Activated T-helper 1 cell treated with anti-CD3 and anti-CD28 coated beads, Interleukin-12 subunit alpha, Interleukin-12 subunit beta, Interleukin-2, Interleukin-4 antibody, amounts not matched to agents 30 ng/mL and 10 ng/mL and 1 ng/mL, durations not matched to agents 14 hours and 24 hours and 36 hours (primary cell): ENCODE measurements at regions not wholly inside any gene's neighbourhood (a gene's known extent, or its start where the extent isn't known, plus 50 kb on each side); places are given as distances from the start of the nearest gene placed in this dataset.
"Not testable (repeated sequence)": the region's sequence is repeated elsewhere in the genome, so short reads cannot be mapped to it uniquely, and the experiment has no call there.

Experiments
- DNase-seq: peaks from one replicate; pipeline ENCODE4 v3.0.0; 2021; ENCODE audit warnings: low spot score
- H3K27ac Mint-ChIP-seq: one replicate; pipeline ENCODE4 v1.8.0; 2021; ENCODE audit warnings: mild to moderate bottlenecking, mixed read lengths
- H3K27me3 Mint-ChIP-seq: one replicate; pipeline ENCODE4 v1.8.0; 2022; ENCODE audit warnings: mild to moderate bottlenecking, moderate library complexity, mixed read lengths; ENCODE audit not compliant: insufficient read depth
- H3K36me3 Mint-ChIP-seq: one replicate; pipeline ENCODE4 v1.8.0; 2021; ENCODE audit warnings: low read depth, mixed read lengths
- H3K4me1 Mint-ChIP-seq: one replicate; pipeline ENCODE4 v1.8.0; 2021; ENCODE audit warnings: low read depth, mixed read lengths
- H3K4me3 Mint-ChIP-seq: one replicate; pipeline ENCODE4 v1.8.0; 2021; ENCODE audit warnings: mild to moderate bottlenecking, moderate library complexity, mixed read lengths
- H3K9me3 Mint-ChIP-seq: one replicate; pipeline ENCODE4 v1.8.0; 2021; ENCODE audit warnings: mixed read lengths
- intact Hi-C: fragments of 100-400 bp; cut with micrococcal nuclease; formaldehyde crosslinking; loops from one replicate; pipeline ENCODE4 v1.15.1; 2024

- H3K27me3 Mint-ChIP-seq, H3K4me3 Mint-ChIP-seq, DNase-seq, H3K36me3 Mint-ChIP-seq, H3K27ac Mint-ChIP-seq, H3K4me1 Mint-ChIP-seq, intact Hi-C loops: not testable (repeated sequence)
- H3K9me3 Mint-ChIP-seq = peaks cover 23% of the 10 kb centered on the region
Observed at GRCh38 chr18:78438235-78438634, 541.4 kb upstream of the SALL3 start.

- intact Hi-C loops = no loop called here
- H3K27ac Mint-ChIP-seq = no peak overlapping the region
- H3K9me3 Mint-ChIP-seq = no peaks in the 10 kb centered on the region
- no peak overlapping the region for H3K4me3 Mint-ChIP-seq
- DNase-seq = no peak
- H3K27me3 Mint-ChIP-seq = no peaks in the 10 kb centered on the region
- no peaks in the 10 kb centered on the region for H3K36me3 Mint-ChIP-seq
- no peaks in the 10 kb centered on the region for H3K4me1 Mint-ChIP-seq
Observed at GRCh38 chr18:78445880-78446279, 533.7 kb upstream of the SALL3 start.

GRCh38 chr18:78447211-78447610 lies 532.4 kb upstream of the SALL3 start:
- Mint-ChIP-seq H3K4me1 (no peaks in the 10 kb centered on the region), H3K4me3 (no peak overlapping the region), H3K36me3 (no peaks in the 10 kb centered on the region), H3K27ac (no peak overlapping the region), H3K9me3 (no peaks in the 10 kb centered on the region), H3K27me3 (no peaks in the 10 kb centered on the region)
- DNase-seq = no peak
- intact Hi-C loops = no loop called here

- Mint-ChIP-seq H3K27me3 (no peaks in the 10 kb centered on the region), H3K27ac (no peak overlapping the region), H3K36me3 (no peaks in the 10 kb centered on the region), H3K4me1 (no peaks in the 10 kb centered on the region), H3K4me3 (no peak overlapping the region), H3K9me3 (no peaks in the 10 kb centered on the region)
- no peak for DNase-seq
- intact Hi-C loops = no loop called here
Observed at GRCh38 chr18:78448106-78448505, 531.5 kb upstream of the SALL3 start.

GRCh38 chr18:78448591-78448990 lies 531.0 kb upstream of the SALL3 start:
- H3K27ac Mint-ChIP-seq = no peak overlapping the region
- H3K4me1 Mint-ChIP-seq = no peaks in the 10 kb centered on the region
- no peaks in the 10 kb centered on the region for H3K27me3 Mint-ChIP-seq
- intact Hi-C loops = no loop called here
- no peaks in the 10 kb centered on the region for H3K9me3 Mint-ChIP-seq
- no peak for DNase-seq
- no peak overlapping the region for H3K4me3 Mint-ChIP-seq
- no peaks in the 10 kb centered on the region for H3K36me3 Mint-ChIP-seq

GRCh38 chr18:78454221-78454620 lies 525.4 kb upstream of the SALL3 start:
- Mint-ChIP-seq H3K9me3 (peaks cover 3% of the 10 kb centered on the region), H3K27ac (no peak overlapping the region), H3K4me1 (no peaks in the 10 kb centered on the region)

GRCh38 chr18:78455386-78455785 lies 524.2 kb upstream of the SALL3 start:
- H3K27me3 Mint-ChIP-seq = peaks cover 2% of the 10 kb centered on the region
- no peaks in the 10 kb centered on the region for H3K4me1 Mint-ChIP-seq
- intact Hi-C loops = no loop called here
- no peak overlapping the region for H3K4me3 Mint-ChIP-seq
- H3K9me3 Mint-ChIP-seq = peaks cover 3% of the 10 kb centered on the region
- no peaks in the 10 kb centered on the region for H3K36me3 Mint-ChIP-seq
- DNase-seq = no peak
- no peak overlapping the region for H3K27ac Mint-ChIP-seq

More at GRCh38 chr18:78454221-78454620, 525.4 kb upstream of the SALL3 start:
- no peaks in the 10 kb centered on the region for H3K36me3 Mint-ChIP-seq
- no peak for DNase-seq
- no peak overlapping the region for H3K4me3 Mint-ChIP-seq
- H3K27me3 Mint-ChIP-seq = peaks cover 2% of the 10 kb centered on the region
- intact Hi-C loops = no loop called here

GRCh38 chr18:78457011-78457410 lies 522.6 kb upstream of the SALL3 start:
- intact Hi-C loops = no loop called here
- Mint-ChIP-seq H3K4me3 (no peak overlapping the region), H3K27me3 (peaks cover 2% of the 10 kb centered on the region), H3K9me3 (peaks cover 3% of the 10 kb centered on the region), H3K36me3 (no peaks in the 10 kb centered on the region), H3K4me1 (no peaks in the 10 kb centered on the region), H3K27ac (no peak overlapping the region)
- DNase-seq = no peak

- Mint-ChIP-seq H3K4me1 (no peaks in the 10 kb centered on the region), H3K27ac (no peak overlapping the region), H3K4me3 (no peak overlapping the region), H3K27me3 (peaks cover 2% of the 10 kb centered on the region), H3K36me3 (no peaks in the 10 kb centered on the region), H3K9me3 (peaks cover 3% of the 10 kb centered on the region)
- DNase-seq = no peak
- intact Hi-C loops = no loop called here
Observed at GRCh38 chr18:78457731-78458130, 521.9 kb upstream of the SALL3 start.

GRCh38 chr18:78458356-78458755 lies 521.3 kb upstream of the SALL3 start:
- Mint-ChIP-seq H3K4me1 (no peaks in the 10 kb centered on the region), H3K27me3 (peaks cover 2% of the 10 kb centered on the region), H3K9me3 (peaks cover 3% of the 10 kb centered on the region), H3K27ac (no peak overlapping the region), H3K4me3 (no peak overlapping the region), H3K36me3 (no peaks in the 10 kb centered on the region)
- intact Hi-C loops = no loop called here
- no peak for DNase-seq

GRCh38 chr18:78459668-78460067 lies 520.0 kb upstream of the SALL3 start:
- intact Hi-C loops = no loop called here
- H3K27me3 Mint-ChIP-seq = peaks cover 2% of the 10 kb centered on the region
- H3K36me3 Mint-ChIP-seq = no peaks in the 10 kb centered on the region
- no peaks in the 10 kb centered on the region for H3K4me1 Mint-ChIP-seq
- no peak for DNase-seq
- H3K27ac Mint-ChIP-seq = no peak overlapping the region
- no peak overlapping the region for H3K4me3 Mint-ChIP-seq
- peaks cover 4% of the 10 kb centered on the region for H3K9me3 Mint-ChIP-seq

GRCh38 chr18:78460558-78460957 lies 519.1 kb upstream of the SALL3 start:
- Mint-ChIP-seq H3K36me3 (no peaks in the 10 kb centered on the region), H3K27ac (no peak overlapping the region), H3K4me1 (no peaks in the 10 kb centered on the region), H3K27me3 (peaks cover 2% of the 10 kb centered on the region), H3K9me3 (peaks cover 7% of the 10 kb centered on the region), H3K4me3 (no peak overlapping the region)
- intact Hi-C loops = no loop called here
- DNase-seq = no peak

- DNase-seq = no peak
- no peaks in the 10 kb centered on the region for H3K4me1 Mint-ChIP-seq
- H3K27me3 Mint-ChIP-seq = peaks cover 2% of the 10 kb centered on the region
- intact Hi-C loops = no loop called here
- no peak overlapping the region for H3K4me3 Mint-ChIP-seq
- no peaks in the 10 kb centered on the region for H3K9me3 Mint-ChIP-seq
- no peaks in the 10 kb centered on the region for H3K36me3 Mint-ChIP-seq
- no peak overlapping the region for H3K27ac Mint-ChIP-seq
Observed at GRCh38 chr18:78473563-78473962, 506.1 kb upstream of the SALL3 start.

GRCh38 chr18:78477840-78478239 lies 501.8 kb upstream of the SALL3 start:
- Mint-ChIP-seq H3K27me3 (no peaks in the 10 kb centered on the region), H3K36me3 (no peaks in the 10 kb centered on the region), H3K4me3 (no peak overlapping the region), H3K27ac (no peak overlapping the region), H3K4me1 (no peaks in the 10 kb centered on the region), H3K9me3 (peaks cover 10% of the 10 kb centered on the region)
- DNase-seq = no peak
- intact Hi-C loops = no loop called here
